ENCODE measurements at regions not wholly inside any gene's neighbourhood (a gene's known extent, or its start where the extent isn't known, plus 50 kb on each side); places are given as distances from the start of the nearest gene placed in this dataset.

- no peak overlapping the region for H3K4me3 ChIP-seq
- no peak overlapping the region for H3K27ac ChIP-seq
- no peaks in the 10 kb centered on the region for H3K36me3 ChIP-seq (ENCODE audit: insufficient read depth, low read length)
- no peak overlapping the region for H3K9ac ChIP-seq (ENCODE audit: insufficient read length)
- no peak for DNase-seq (ENCODE audit: low read depth, low spot score)
- TF ChIP-seq EZH2 (IDR thresholded peaks at IDR 0.05) (no peak), FOXP2 (optimal IDR thresholded peaks at IDR 0.05; ENCODE audit: control extremely low read depth, extremely low read length, insufficient read depth) (no peak), POLR2AphosphoS5 (IDR thresholded peaks at IDR 0.05; ENCODE audit: borderline replicate concordance, low read depth, low read length) (no peak)
- H3K9me3 ChIP-seq (ENCODE audit: low read depth, low read length): no peaks in the 10 kb centered on the region
Measured at GRCh38 chr18:43526426-43527145, 249.3 kb upstream of the SYT4 start.

- no peaks in the 10 kb centered on the region for H3K36me3 ChIP-seq (ENCODE audit: insufficient read depth, low read length)
- DNase-seq (ENCODE audit: low read depth, low spot score): no peak
- no peak overlapping the region for H3K9ac ChIP-seq (ENCODE audit: insufficient read length)
- no peak overlapping the region for H3K4me3 ChIP-seq
- no peak for TF ChIP-seq EZH2 (IDR thresholded peaks at IDR 0.05)
- no peak for TF ChIP-seq FOXP2 (optimal IDR thresholded peaks at IDR 0.05; ENCODE audit: control extremely low read depth, extremely low read length, insufficient read depth)
- no peak for TF ChIP-seq POLR2AphosphoS5 (IDR thresholded peaks at IDR 0.05; ENCODE audit: borderline replicate concordance, low read depth, low read length)
- H3K27ac ChIP-seq: no peak overlapping the region
- no peaks in the 10 kb centered on the region for H3K9me3 ChIP-seq (ENCODE audit: low read depth, low read length)
Measured at GRCh38 chr18:43531438-43531837, 254.1 kb upstream of the SYT4 start.

GRCh38 chr18:43533371-43533770, 256.1 kb upstream of the SYT4 start:
- Histone ChIP-seq H3K4me3 (no peak overlapping the region), H3K36me3 (ENCODE audit: insufficient read depth, low read length) (no peaks in the 10 kb centered on the region), H3K9ac (ENCODE audit: insufficient read length) (no peak overlapping the region), H3K27ac (no peak overlapping the region), H3K9me3 (ENCODE audit: low read depth, low read length) (no peaks in the 10 kb centered on the region)
- TF ChIP-seq POLR2AphosphoS5 (IDR thresholded peaks at IDR 0.05; ENCODE audit: borderline replicate concordance, low read depth, low read length): no peak
- TF ChIP-seq FOXP2 (optimal IDR thresholded peaks at IDR 0.05; ENCODE audit: control extremely low read depth, extremely low read length, insufficient read depth): no peak
- TF ChIP-seq EZH2 (IDR thresholded peaks at IDR 0.05): no peak
- no peak for DNase-seq (ENCODE audit: low read depth, low spot score)

DNA sequence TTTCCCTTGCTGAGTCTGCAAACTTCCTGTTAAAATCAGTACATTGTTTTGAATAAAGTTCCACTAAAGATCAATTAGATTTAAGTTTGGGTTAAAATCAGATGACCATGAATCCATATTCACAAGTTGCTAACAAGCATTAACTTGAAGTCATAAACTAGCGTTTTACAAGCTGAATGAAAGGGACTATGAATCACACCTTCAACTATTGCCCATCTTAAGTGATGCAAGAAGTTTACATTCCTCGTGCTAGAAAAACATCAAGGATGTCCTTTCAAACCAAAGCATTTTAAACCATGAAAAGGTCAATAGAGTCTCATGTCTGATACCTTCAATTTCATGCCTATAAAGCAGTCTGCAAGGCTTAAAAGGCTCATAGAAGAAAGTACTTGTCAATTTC, 257.2 kb upstream of the SYT4 start:
- Histone ChIP-seq H3K4me3 (no peak overlapping the region), H3K36me3 (ENCODE audit: insufficient read depth, low read length) (no peaks in the 10 kb centered on the region), H3K9me3 (ENCODE audit: low read depth, low read length) (no peaks in the 10 kb centered on the region), H3K9ac (ENCODE audit: insufficient read length) (no peak overlapping the region), H3K27ac (no peak overlapping the region)
- TF ChIP-seq EZH2 (IDR thresholded peaks at IDR 0.05): no peak
- TF ChIP-seq FOXP2 (optimal IDR thresholded peaks at IDR 0.05; ENCODE audit: control extremely low read depth, extremely low read length, insufficient read depth): no peak
- TF ChIP-seq POLR2AphosphoS5 (IDR thresholded peaks at IDR 0.05; ENCODE audit: borderline replicate concordance, low read depth, low read length): no peak
- DNase-seq (ENCODE audit: low read depth, low spot score): no peak

GRCh38 chr18:43539862-43540261, 262.6 kb upstream of the SYT4 start:
- no peak for TF ChIP-seq EZH2 (IDR thresholded peaks at IDR 0.05)
- TF ChIP-seq POLR2AphosphoS5 (IDR thresholded peaks at IDR 0.05; ENCODE audit: borderline replicate concordance, low read depth, low read length): no peak
- TF ChIP-seq FOXP2 (optimal IDR thresholded peaks at IDR 0.05; ENCODE audit: control extremely low read depth, extremely low read length, insufficient read depth): no peak

DNA sequence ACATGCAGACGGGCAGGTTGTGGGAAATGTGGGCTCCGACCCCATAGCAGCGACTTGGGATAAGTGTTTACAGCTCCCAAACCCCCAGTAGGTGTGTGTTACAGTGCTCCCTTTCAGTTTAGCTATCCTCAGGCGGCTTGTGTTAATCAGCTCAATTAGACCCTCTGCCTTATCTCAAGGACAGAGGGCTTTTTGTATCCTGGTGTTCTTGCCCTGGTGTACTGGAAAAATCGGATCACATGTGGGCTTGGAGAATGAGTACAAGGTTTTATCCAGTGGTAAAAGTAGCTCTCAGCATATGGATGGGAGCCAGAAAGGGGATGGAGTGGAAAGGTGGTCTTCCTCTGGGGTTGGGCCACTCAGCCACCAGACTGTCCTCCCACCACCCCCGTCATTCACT, 264.7 kb upstream of the SYT4 start:
- no peak overlapping the region for H3K9ac ChIP-seq (ENCODE audit: insufficient read length)

More at GRCh38 chr18:43539862-43540261, 262.6 kb upstream of the SYT4 start:
- no peak for DNase-seq (ENCODE audit: low read depth, low spot score)
- Histone ChIP-seq H3K4me3 (no peak overlapping the region), H3K9me3 (ENCODE audit: low read depth, low read length) (no peaks in the 10 kb centered on the region), H3K27ac (no peak overlapping the region), H3K36me3 (ENCODE audit: insufficient read depth, low read length) (no peaks in the 10 kb centered on the region), H3K9ac (ENCODE audit: insufficient read length) (no peak overlapping the region)

DNA sequence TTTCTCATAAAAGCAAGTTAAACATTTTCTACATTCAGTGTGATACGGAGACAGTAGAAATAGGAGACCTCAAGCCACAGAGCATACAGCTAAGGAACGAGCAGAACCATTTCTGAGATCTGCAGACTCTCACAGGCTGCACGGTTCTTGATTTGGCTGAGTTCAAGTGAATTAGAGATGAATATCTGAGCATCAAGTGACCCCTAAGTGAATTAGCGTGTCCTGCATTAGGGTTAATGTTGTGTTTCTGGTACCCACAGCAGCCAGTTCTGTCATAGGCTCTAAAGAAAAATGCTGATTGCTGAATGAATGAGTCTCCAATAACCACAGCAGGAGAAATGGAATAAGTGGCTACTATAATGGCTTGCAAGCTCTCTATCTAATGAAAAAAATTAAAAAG, 265.9 kb upstream of the SYT4 start:
- Histone ChIP-seq H3K27ac (no peak overlapping the region), H3K9ac (ENCODE audit: insufficient read length) (no peak overlapping the region), H3K4me3 (no peak overlapping the region), H3K36me3 (ENCODE audit: insufficient read depth, low read length) (no peaks in the 10 kb centered on the region), H3K9me3 (ENCODE audit: low read depth, low read length) (no peaks in the 10 kb centered on the region)
- DNase-seq (ENCODE audit: low read depth, low spot score): no peak
- TF ChIP-seq EZH2 (IDR thresholded peaks at IDR 0.05) (no peak), POLR2AphosphoS5 (IDR thresholded peaks at IDR 0.05; ENCODE audit: borderline replicate concordance, low read depth, low read length) (no peak)

More for the DNA sequence above, 264.7 kb upstream of the SYT4 start:
- H3K27ac ChIP-seq: no peak overlapping the region
- TF ChIP-seq EZH2 (IDR thresholded peaks at IDR 0.05) (no peak), FOXP2 (optimal IDR thresholded peaks at IDR 0.05; ENCODE audit: control extremely low read depth, extremely low read length, insufficient read depth) (no peak), POLR2AphosphoS5 (IDR thresholded peaks at IDR 0.05; ENCODE audit: borderline replicate concordance, low read depth, low read length) (no peak)
- DNase-seq (ENCODE audit: low read depth, low spot score): no peak
- H3K9me3 ChIP-seq (ENCODE audit: low read depth, low read length): no peaks in the 10 kb centered on the region
- no peak overlapping the region for H3K4me3 ChIP-seq
- no peaks in the 10 kb centered on the region for H3K36me3 ChIP-seq (ENCODE audit: insufficient read depth, low read length)

GRCh38 chr18:43547456-43547855, 270.2 kb upstream of the SYT4 start:
- Histone ChIP-seq H3K4me3 (no peak overlapping the region), H3K9ac (ENCODE audit: insufficient read length) (no peak overlapping the region), H3K36me3 (ENCODE audit: insufficient read depth, low read length) (no peaks in the 10 kb centered on the region), H3K27ac (no peak overlapping the region), H3K9me3 (ENCODE audit: low read depth, low read length) (no peaks in the 10 kb centered on the region)
- TF ChIP-seq EZH2 (IDR thresholded peaks at IDR 0.05) (no peak), FOXP2 (optimal IDR thresholded peaks at IDR 0.05; ENCODE audit: control extremely low read depth, extremely low read length, insufficient read depth) (no peak), POLR2AphosphoS5 (IDR thresholded peaks at IDR 0.05; ENCODE audit: borderline replicate concordance, low read depth, low read length) (no peak)
- no peak for DNase-seq (ENCODE audit: low read depth, low spot score)

- Histone ChIP-seq H3K27ac (no peak overlapping the region), H3K4me3 (no peak overlapping the region), H3K9ac (ENCODE audit: insufficient read length) (no peak overlapping the region), H3K36me3 (ENCODE audit: insufficient read depth, low read length) (no peaks in the 10 kb centered on the region), H3K9me3 (ENCODE audit: low read depth, low read length) (no peaks in the 10 kb centered on the region)
- no peak for DNase-seq (ENCODE audit: low read depth, low spot score)
- TF ChIP-seq FOXP2 (optimal IDR thresholded peaks at IDR 0.05; ENCODE audit: control extremely low read depth, extremely low read length, insufficient read depth): no peak
- TF ChIP-seq POLR2AphosphoS5 (IDR thresholded peaks at IDR 0.05; ENCODE audit: borderline replicate concordance, low read depth, low read length): no peak
- TF ChIP-seq EZH2 (IDR thresholded peaks at IDR 0.05): no peak
Measured at GRCh38 chr18:43559507-43559906, 282.2 kb upstream of the SYT4 start.

All from SK-N-MC (cell line).